Suprapubic skin (tissue), 3 donors: ENCODE measurements at regions not wholly inside any gene's neighbourhood (a gene's known extent, or its start where the extent isn't known, plus 50 kb on each side); places are given as distances from the start of the nearest gene placed in this dataset.

Experiments
- CTCF ChIP-seq, 2 donors: fragments of 200-600 bp in 1 of 2; fragments of 450-650 bp in 1 of 2; sonication (generic) in 1 of 2; IDR thresholded peaks; one replicate each; pipeline ENCODE4 v1.5.1; 2016 to 2019; ENCODE audit warnings: antibody characterized with exemption in 2 of 2, mild to moderate bottlenecking in 1 of 2, moderate library complexity in 1 of 2
- EP300 ChIP-seq: sonication (generic); formaldehyde crosslinking; IDR thresholded peaks from one replicate; pipeline ENCODE4 v1.6.1; 2017; ENCODE audit warnings: antibody characterized with exemption
- POLR2A ChIP-seq, 2 donors: fragments of 450-650 bp; IDR thresholded peaks; one replicate each; pipeline ENCODE4 v1.6.1; 2017; ENCODE audit warnings: antibody characterized with exemption in 2 of 2, mild to moderate bottlenecking in 2 of 2, moderate library complexity in 2 of 2

- no peak for TF ChIP-seq POLR2A (IDR thresholded peaks at IDR 0.05)
- no peak for TF ChIP-seq CTCF (IDR thresholded peaks at IDR 0.05)
- no peak for TF ChIP-seq EP300
Measured at GRCh38 chr13:105474983-105475610, 1060.4 kb downstream of the EFNB2 start.
